ENCODE measurements at regions not wholly inside any gene's neighbourhood (a gene's known extent, or its start where the extent isn't known, plus 50 kb on each side); places are given as distances from the start of the nearest gene placed in this dataset.

GRCh38 chr12:97222391-97222790, 240.2 kb upstream of the RMST start:
- TF ChIP-seq, protein P1, sequence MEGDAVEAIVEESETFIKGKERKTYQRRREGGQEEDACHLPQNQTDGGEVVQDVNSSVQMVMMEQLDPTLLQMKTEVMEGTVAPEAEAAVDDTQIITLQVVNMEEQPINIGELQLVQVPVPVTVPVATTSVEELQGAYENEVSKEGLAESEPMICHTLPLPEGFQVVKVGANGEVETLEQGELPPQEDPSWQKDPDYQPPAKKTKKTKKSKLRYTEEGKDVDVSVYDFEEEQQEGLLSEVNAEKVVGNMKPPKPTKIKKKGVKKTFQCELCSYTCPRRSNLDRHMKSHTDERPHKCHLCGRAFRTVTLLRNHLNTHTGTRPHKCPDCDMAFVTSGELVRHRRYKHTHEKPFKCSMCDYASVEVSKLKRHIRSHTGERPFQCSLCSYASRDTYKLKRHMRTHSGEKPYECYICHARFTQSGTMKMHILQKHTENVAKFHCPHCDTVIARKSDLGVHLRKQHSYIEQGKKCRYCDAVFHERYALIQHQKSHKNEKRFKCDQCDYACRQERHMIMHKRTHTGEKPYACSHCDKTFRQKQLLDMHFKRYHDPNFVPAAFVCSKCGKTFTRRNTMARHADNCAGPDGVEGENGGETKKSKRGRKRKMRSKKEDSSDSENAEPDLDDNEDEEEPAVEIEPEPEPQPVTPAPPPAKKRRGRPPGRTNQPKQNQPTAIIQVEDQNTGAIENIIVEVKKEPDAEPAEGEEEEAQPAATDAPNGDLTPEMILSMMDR (IDR thresholded peaks at IDR 0.05; ENCODE audit: low read length): no peak
- no peak for TF ChIP-seq EZH2 (IDR thresholded peaks at IDR 0.05; ENCODE audit: borderline replicate concordance, low read length)
